IPS-20b (cell line): ENCODE measurements at regions not wholly inside any gene's neighbourhood (a gene's known extent, or its start where the extent isn't known, plus 50 kb on each side); places are given as distances from the start of the nearest gene placed in this dataset.

ENCODE experiments used
- H3K27ac ChIP-seq: one replicate; pipeline ENCODE4 v1.5.1; 2013; ENCODE audit warnings: low read length
- H3K27me3 ChIP-seq: 2 replicates; pipeline ENCODE4 v1.6.1; 2013; ENCODE audit warnings: mild to moderate bottlenecking, low read length, inconsistent platforms; ENCODE audit not compliant: insufficient read depth
- H3K36me3 ChIP-seq: 2 replicates; pipeline ENCODE4 v1.6.1; 2013; ENCODE audit warnings: low read depth, mild to moderate bottlenecking, inconsistent platforms, low read length, moderate library complexity; ENCODE audit not compliant: insufficient read depth
- H3K4me1 ChIP-seq: 2 replicates; pipeline ENCODE4 v1.6.1; 2013; ENCODE audit warnings: mild to moderate bottlenecking, control low read depth, inconsistent platforms, low read length, moderate library complexity; ENCODE audit not compliant: insufficient read depth
- H3K4me3 ChIP-seq: 2 replicates; pipeline ENCODE4 v1.5.1; 2013; ENCODE audit warnings: mild to moderate bottlenecking, low read length, inconsistent platforms
- H3K9ac ChIP-seq: 2 replicates; pipeline ENCODE4 v1.6.1; 2013; ENCODE audit warnings: low read depth, mild to moderate bottlenecking, inconsistent platforms, low read length, moderate library complexity
- H3K9me3 ChIP-seq: 2 replicates; pipeline ENCODE4 v1.6.1; 2013; ENCODE audit warnings: mild to moderate bottlenecking, low read depth, low read length, inconsistent platforms; ENCODE audit not compliant: insufficient read depth

DNA sequence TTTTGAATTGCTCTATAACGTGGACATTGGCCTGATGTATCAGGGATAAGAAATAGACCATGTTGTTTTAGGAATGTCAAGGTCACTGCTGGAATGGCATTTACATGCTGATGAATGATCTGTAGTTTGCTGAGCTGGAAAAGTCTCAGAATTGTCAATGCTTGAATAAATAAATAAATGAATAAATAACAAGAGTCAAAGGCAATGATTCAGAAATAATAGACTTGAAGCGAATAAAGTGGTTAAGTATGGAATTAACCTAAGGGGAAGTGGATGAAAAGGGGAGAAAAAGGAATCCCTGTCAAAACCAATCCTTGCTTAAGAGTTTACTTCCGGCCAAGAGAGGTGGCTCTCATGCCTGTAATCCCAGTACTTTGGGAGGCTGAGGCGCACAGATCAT is 1620.0 kb downstream of the SUCLG1 start:
- Histone ChIP-seq H3K36me3 (no peaks in the 10 kb centered on the region), H3K9ac (no peak overlapping the region), H3K27me3 (no peaks in the 10 kb centered on the region)

DNA sequence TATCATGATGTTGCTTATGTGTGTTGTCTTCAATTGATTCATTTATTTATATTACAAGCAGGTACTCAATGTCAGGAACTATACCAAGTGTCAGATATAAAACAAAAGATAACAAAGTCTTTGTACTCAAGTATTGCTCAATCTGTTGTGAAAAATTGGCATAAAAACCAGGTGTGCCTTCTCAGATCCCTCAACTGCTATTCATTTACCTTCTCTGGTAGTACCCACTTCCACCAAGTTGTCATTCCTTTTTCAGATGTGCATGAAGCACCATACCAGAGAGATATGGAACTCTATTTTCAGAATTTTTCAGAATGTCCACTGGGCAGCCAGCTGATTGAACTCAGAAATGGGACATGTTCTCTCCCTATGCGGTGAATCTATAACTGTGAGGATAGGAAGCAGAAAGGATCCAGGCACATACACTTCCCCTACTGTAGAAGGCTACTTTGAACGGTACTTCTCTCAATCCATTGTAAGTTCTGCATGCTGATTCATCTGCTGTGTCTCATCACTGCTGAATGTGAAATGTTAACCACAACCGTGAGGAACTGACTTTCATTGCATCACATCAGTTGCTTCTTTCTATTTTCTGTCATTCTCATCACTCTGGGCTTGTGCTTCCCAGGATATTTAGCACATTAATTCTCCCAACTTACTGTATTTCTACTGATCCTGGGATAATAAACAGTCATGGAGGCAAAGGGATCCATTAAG is 1621.3 kb downstream of the SUCLG1 start:
- no peaks in the 10 kb centered on the region for H3K4me1 ChIP-seq
- no peak overlapping the region for H3K9ac ChIP-seq
- no peaks in the 10 kb centered on the region for H3K27me3 ChIP-seq
- H3K36me3 ChIP-seq = no peaks in the 10 kb centered on the region
- no peak overlapping the region for H3K27ac ChIP-seq
- H3K4me3 ChIP-seq = no peak overlapping the region
- H3K9me3 ChIP-seq = no peaks in the 10 kb centered on the region

More for the DNA sequence above, 1620.0 kb downstream of the SUCLG1 start:
- no peak overlapping the region for H3K4me3 ChIP-seq
- no peaks in the 10 kb centered on the region for H3K9me3 ChIP-seq
- no peak overlapping the region for H3K27ac ChIP-seq
- no peaks in the 10 kb centered on the region for H3K4me1 ChIP-seq

- peaks cover 8% of the 10 kb centered on the region for H3K4me1 ChIP-seq
Measured at GRCh38 chr2:82834893-82835292, 1624.2 kb downstream of the SUCLG1 start.

DNA sequence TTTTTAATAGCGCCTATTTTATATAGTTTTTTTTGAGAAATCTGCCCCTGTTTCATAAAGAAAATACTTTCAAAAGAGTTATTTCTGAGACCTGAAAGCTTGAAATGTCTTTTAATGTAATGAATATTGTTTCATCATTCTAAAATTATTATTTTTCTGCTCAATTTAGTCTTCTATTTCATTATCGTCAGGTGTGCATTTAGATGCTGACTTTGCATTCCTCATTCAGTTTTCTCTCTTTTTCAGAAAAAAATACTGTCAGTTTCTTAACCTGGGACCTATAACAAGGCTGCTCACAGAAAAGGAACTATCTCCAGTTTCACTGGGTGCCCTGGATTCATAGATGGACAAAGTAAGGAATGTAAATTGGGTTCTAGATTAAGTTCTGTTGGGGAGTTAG is 1631.7 kb downstream of the SUCLG1 start:
- H3K27me3 ChIP-seq = no peaks in the 10 kb centered on the region
- H3K9ac ChIP-seq = no peak overlapping the region
- no peaks in the 10 kb centered on the region for H3K9me3 ChIP-seq
- no peak overlapping the region for H3K4me3 ChIP-seq
- no peaks in the 10 kb centered on the region for H3K36me3 ChIP-seq
- peaks cover 8% of the 10 kb centered on the region for H3K4me1 ChIP-seq
- no peak overlapping the region for H3K27ac ChIP-seq

More at GRCh38 chr2:82834893-82835292, 1624.2 kb downstream of the SUCLG1 start:
- Histone ChIP-seq H3K36me3 (no peaks in the 10 kb centered on the region), H3K9me3 (no peaks in the 10 kb centered on the region), H3K27ac (no peak overlapping the region), H3K9ac (no peak overlapping the region), H3K27me3 (no peaks in the 10 kb centered on the region), H3K4me3 (no peak overlapping the region)

- peaks cover 2% of the 10 kb centered on the region; the same call in 1 of the 2 replicates for H3K4me1 ChIP-seq
- no peaks in the 10 kb centered on the region for H3K36me3 ChIP-seq
- H3K9ac ChIP-seq = no peak overlapping the region
- H3K9me3 ChIP-seq = no peaks in the 10 kb centered on the region
- no peak overlapping the region for H3K4me3 ChIP-seq
- no peak overlapping the region for H3K27ac ChIP-seq
- no peaks in the 10 kb centered on the region for H3K27me3 ChIP-seq
Measured at GRCh38 chr2:82826437-82826836, 1632.6 kb downstream of the SUCLG1 start.

- Histone ChIP-seq H3K27ac (no peak overlapping the region), H3K9me3 (no peaks in the 10 kb centered on the region), H3K36me3 (no peaks in the 10 kb centered on the region), H3K4me1 (no peaks in the 10 kb centered on the region), H3K4me3 (no peak overlapping the region), H3K27me3 (no peaks in the 10 kb centered on the region), H3K9ac (no peak overlapping the region)
Measured at GRCh38 chr2:82825410-82826090, 1633.5 kb downstream of the SUCLG1 start.

DNA sequence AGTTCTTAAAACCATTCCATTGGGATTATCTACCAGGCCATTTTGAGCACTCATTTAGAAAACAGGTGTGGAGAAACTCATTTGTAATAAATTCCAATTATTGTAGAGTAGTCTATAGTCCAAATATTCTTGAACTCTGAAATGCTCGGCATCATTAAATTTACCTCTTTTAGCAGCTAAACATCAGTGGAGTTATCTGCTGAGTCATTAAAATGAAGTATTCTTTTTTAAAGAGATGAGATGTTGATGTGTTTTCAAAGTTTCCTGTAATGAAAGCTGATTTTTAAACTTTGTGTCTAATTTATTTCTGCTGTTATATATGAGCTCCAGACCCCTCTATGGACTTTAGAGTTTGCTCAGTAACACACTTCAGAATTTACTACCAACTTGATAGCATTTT is 1635.2 kb downstream of the SUCLG1 start:
- no peaks in the 10 kb centered on the region for H3K9me3 ChIP-seq
- no peak overlapping the region for H3K9ac ChIP-seq
- H3K4me1 ChIP-seq = no peaks in the 10 kb centered on the region
- no peaks in the 10 kb centered on the region for H3K36me3 ChIP-seq
- H3K4me3 ChIP-seq = no peak overlapping the region
- H3K27ac ChIP-seq = no peak overlapping the region
- no peaks in the 10 kb centered on the region for H3K27me3 ChIP-seq

- Histone ChIP-seq H3K27ac (no peak overlapping the region), H3K27me3 (no peaks in the 10 kb centered on the region), H3K9me3 (no peaks in the 10 kb centered on the region), H3K9ac (no peak overlapping the region), H3K4me1 (no peaks in the 10 kb centered on the region), H3K36me3 (no peaks in the 10 kb centered on the region), H3K4me3 (no peak overlapping the region)
Measured at GRCh38 chr2:82819951-82820350, 1639.1 kb downstream of the SUCLG1 start.

GRCh38 chr2:82814146-82814545 is 1644.9 kb downstream of the SUCLG1 start:
- Histone ChIP-seq H3K4me3 (no peak overlapping the region), H3K9me3 (no peaks in the 10 kb centered on the region), H3K9ac (no peak overlapping the region), H3K36me3 (no peaks in the 10 kb centered on the region), H3K27me3 (no peaks in the 10 kb centered on the region), H3K4me1 (no peaks in the 10 kb centered on the region), H3K27ac (no peak overlapping the region)

DNA sequence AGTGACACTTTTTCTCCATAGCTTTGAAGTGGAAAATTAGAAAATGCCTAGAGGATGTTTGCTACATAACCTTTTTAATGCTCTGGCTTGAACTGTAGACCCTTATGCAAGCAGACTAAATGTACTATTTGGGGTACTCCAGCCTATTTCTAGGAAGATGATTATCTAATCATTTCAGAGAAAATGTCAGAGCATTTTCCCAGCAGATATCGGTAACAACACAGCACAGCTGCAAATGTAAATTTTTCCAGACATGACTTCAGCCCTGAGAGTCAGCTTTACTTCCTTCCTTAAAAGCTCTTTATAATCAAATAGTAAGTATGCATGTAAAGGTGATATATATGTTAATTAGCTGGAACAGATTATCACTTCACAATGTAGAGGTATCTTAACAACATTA is 1647.1 kb downstream of the SUCLG1 start:
- H3K27me3 ChIP-seq = no peaks in the 10 kb centered on the region
- no peak overlapping the region for H3K9ac ChIP-seq
- H3K27ac ChIP-seq = no peak overlapping the region
- H3K4me3 ChIP-seq = no peak overlapping the region
- H3K9me3 ChIP-seq = no peaks in the 10 kb centered on the region
- no peaks in the 10 kb centered on the region for H3K4me1 ChIP-seq
- no peaks in the 10 kb centered on the region for H3K36me3 ChIP-seq

GRCh38 chr2:82803307-82803706 is 1655.8 kb downstream of the SUCLG1 start:
- Histone ChIP-seq H3K36me3 (no peaks in the 10 kb centered on the region), H3K27ac (no peak overlapping the region), H3K9me3 (no peaks in the 10 kb centered on the region; the same call in 1 of the 2 replicates), H3K27me3 (no peaks in the 10 kb centered on the region), H3K4me3 (no peak overlapping the region), H3K4me1 (no peaks in the 10 kb centered on the region), H3K9ac (no peak overlapping the region)

DNA sequence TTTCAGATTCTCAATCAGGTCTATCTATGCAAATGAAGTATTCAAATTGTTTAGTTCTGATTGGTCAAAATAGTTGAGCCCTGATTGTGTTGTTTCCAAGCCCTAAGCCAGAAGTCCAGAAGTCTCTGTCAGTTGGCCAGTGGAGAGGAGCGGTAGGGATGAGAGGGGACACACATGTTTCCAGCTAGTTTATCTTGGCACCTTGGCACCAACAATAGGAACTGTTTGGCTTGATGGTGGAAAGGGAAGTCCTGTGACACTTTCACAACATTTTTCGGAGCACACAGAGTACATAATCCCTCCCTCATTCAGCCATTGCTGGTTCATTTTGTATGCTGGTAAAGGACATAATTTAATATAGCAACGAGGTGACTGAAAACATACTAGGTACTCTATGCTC is 1661.6 kb downstream of the SUCLG1 start:
- H3K27ac ChIP-seq = no peak overlapping the region
- no peaks in the 10 kb centered on the region for H3K9me3 ChIP-seq
- no peaks in the 10 kb centered on the region for H3K36me3 ChIP-seq
- H3K9ac ChIP-seq = no peak overlapping the region
- no peaks in the 10 kb centered on the region for H3K27me3 ChIP-seq
- H3K4me3 ChIP-seq = no peak overlapping the region
- no peaks in the 10 kb centered on the region for H3K4me1 ChIP-seq
